NT2/D1 (cell line): ENCODE measurements at regions not wholly inside any gene's neighbourhood (a gene's known extent, or its start where the extent isn't known, plus 50 kb on each side); places are given as distances from the start of the nearest gene placed in this dataset.

Source experiments
- DNase-seq: peaks from one replicate; pipeline ENCODE4 v3.0.0-alpha.2; 2011; ENCODE audit warnings: low read depth, low spot score
- H3K27me3 ChIP-seq: 2 replicates; pipeline ENCODE4 v1.6.0; 2011; ENCODE audit warnings: mild to moderate bottlenecking; ENCODE audit not compliant: insufficient read length, insufficient read depth
- H3K36me3 ChIP-seq: 2 replicates; pipeline ENCODE4 v1.6.1; 2011; ENCODE audit warnings: mild to moderate bottlenecking, low read length, mixed read lengths; ENCODE audit not compliant: insufficient read depth, insufficient read length
- H3K4me1 ChIP-seq: 2 replicates; pipeline ENCODE4 v1.5.1; 2011; ENCODE audit not compliant: insufficient read depth, insufficient read length
- H3K4me3 ChIP-seq: 2 replicates; pipeline ENCODE4 v1.5.1; 2011; ENCODE audit warnings: low read depth; ENCODE audit not compliant: insufficient read length
- H3K9ac ChIP-seq: 2 replicates; pipeline ENCODE4 v1.6.0; 2011; ENCODE audit warnings: low read depth; ENCODE audit not compliant: insufficient read length
- H3K9me3 ChIP-seq: 2 replicates; pipeline ENCODE4 v1.5.1; 2011; ENCODE audit warnings: mild to moderate bottlenecking, low read length; ENCODE audit not compliant: insufficient read depth
- SUZ12 ChIP-seq: IDR thresholded peaks from 2 replicates; pipeline ENCODE4 v1.6.1; 2011; ENCODE audit not compliant: insufficient read length, insufficient read depth; ENCODE audit errors: extremely low read depth
- YY1 ChIP-seq: IDR thresholded peaks from 2 replicates; pipeline ENCODE4 v1.6.1; 2011; ENCODE audit not compliant: insufficient read length, insufficient read depth
- ZNF274 ChIP-seq: IDR thresholded peaks from 2 replicates; pipeline ENCODE4 v1.6.1; 2011; ENCODE audit warnings: mild to moderate bottlenecking, low read depth, low read length

DNA sequence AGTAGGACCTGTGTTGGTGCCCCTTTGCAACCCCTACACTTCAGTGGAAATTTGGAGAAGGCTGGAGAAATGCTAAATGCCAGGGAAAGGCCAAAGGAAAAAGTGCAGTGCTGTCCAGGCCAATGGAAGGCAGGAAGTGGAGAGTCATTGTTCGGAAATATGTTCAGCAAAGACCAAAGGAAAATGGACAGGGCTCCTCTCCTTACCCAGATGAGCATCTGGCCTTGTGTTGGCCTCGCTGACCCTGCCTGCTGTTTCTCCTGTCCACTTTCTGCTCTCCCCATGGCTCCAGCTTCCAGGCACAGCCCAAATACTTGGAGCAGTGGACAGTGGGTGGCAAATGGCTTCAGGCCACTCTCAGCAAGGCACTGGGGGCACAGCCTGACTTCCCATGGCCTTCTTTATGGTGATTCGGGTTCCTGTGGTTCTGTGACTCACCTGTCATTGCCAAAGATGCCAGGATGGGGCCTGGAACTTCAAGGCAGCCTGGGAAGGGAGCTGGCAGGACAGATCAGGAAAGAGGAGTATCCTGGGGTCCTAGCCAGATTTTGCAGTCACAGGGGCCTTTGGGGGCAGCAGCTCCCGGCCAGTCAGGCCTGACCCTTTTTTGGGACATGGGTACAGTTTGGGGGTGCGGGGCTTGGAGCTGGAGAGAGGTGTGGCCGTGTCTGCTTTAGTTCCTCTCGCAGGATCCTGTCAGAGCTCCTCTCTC, 190.9 kb upstream of the SLC24A3 start:
- no peaks in the 10 kb centered on the region for H3K27me3 ChIP-seq
- H3K9ac ChIP-seq = no peak overlapping the region
- DNase-seq = no peak
- no peaks in the 10 kb centered on the region; the same call in 1 of the 2 replicates for H3K9me3 ChIP-seq
- TF ChIP-seq ZNF274 (no peak), YY1 (no peak), SUZ12 (no peak)
- no peak overlapping the region for H3K4me3 ChIP-seq
- H3K36me3 ChIP-seq = no peaks in the 10 kb centered on the region
- H3K4me1 ChIP-seq = peaks cover 2% of the 10 kb centered on the region

DNA sequence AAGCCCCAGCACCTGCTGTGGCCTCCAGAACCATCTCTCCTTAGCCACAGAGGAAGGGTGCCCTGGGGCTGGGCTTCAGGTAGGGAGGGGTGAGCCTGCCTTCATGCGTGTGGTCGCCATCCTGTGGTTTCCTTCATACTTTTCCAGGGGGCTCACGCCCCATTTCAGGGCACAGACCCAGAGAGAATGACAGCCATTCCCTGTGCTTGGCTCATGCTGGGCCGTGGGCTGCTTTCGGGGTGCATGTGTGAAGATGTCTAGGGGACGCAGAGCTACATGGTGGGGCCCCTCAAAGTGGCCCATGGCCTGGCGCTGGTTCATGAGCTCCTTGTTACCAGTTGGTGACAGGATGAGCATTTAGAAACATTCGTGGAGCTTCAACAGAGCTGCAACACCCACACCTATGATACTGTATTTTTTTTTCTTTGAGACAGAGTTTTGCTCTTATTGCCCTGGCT, 190.3 kb upstream of the SLC24A3 start:
- Histone ChIP-seq H3K4me1 (peaks cover 2% of the 10 kb centered on the region), H3K4me3 (no peak overlapping the region), H3K36me3 (no peaks in the 10 kb centered on the region), H3K27me3 (no peaks in the 10 kb centered on the region), H3K9me3 (no peaks in the 10 kb centered on the region; the same call in 1 of the 2 replicates), H3K9ac (no peak overlapping the region)
- no peak for TF ChIP-seq YY1
- no peak for TF ChIP-seq SUZ12
- no peak for TF ChIP-seq ZNF274
- no peak for DNase-seq

DNA sequence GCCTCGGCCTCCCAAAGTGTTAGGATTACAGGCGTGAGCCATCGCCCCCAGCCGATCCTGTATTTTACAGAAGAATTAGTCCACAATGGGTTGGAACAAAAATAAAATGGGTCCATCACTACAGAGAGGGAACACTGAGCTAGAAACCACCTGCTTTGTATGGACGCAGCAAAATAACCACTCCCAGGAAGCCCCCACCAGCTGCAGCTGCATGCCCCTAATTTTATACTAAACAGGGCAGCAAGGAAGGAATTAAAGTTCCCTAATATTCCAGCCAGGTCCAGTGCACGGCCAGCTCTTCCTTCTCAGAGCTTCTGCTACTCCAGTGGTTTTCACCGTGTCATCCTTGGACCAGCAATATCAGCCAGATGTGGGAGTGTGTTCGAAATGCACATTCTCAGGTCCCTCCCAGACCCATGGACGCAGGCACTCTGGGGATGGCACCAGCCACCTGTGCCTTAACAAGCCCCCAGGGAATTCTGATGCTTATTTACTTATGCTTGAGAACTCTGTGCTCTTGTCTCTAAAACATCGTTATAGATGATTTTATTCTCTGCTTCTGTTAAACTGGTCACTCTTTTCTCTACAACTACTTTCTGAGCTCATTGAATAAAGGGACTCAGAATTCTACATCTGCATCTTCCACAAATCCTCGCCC, 189.5 kb upstream of the SLC24A3 start:
- Histone ChIP-seq H3K4me3 (no peak overlapping the region), H3K9ac (no peak overlapping the region), H3K9me3 (no peaks in the 10 kb centered on the region; the same call in 1 of the 2 replicates), H3K4me1 (peaks cover 2% of the 10 kb centered on the region), H3K36me3 (no peaks in the 10 kb centered on the region), H3K27me3 (no peaks in the 10 kb centered on the region)
- no peak for DNase-seq
- TF ChIP-seq YY1 (no peak), SUZ12 (no peak), ZNF274 (no peak)

DNA sequence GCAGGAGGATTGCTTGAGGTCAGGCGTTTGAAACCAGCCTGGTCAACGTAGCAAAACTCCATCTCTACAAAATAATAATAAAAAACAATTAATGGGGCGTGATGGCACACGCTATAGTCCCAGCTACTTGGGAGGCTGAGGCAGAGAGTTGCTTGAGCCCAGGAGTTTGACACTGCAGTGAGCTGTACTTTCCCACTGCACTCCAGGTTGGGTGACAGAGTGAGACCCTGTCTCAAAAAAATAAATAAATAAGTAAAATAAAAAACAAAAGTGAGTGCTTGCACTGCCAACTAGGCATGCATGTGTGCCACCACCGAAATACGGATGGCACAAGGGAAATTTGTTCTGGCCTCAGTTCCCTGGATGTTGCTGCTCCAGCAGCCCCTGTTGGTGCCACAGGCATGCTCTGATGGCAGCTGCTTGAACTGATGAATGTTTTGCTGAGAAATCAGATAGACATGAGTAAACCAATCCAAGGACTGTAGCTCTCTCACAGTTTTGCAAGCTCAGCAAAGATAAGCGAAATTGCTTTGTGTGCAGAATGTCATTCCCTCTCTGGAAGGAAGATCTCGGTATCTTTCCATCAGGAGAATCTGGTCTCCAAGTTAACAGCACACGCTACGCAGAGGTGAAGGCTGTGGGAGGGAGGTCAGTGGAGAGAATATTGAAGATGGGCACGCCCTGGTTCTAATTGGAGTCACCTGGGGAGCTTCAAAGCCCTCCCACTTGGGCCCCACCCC, 188.0 kb upstream of the SLC24A3 start:
- Histone ChIP-seq H3K4me1 (no peaks in the 10 kb centered on the region), H3K9ac (no peak overlapping the region), H3K9me3 (no peaks in the 10 kb centered on the region; the same call in 1 of the 2 replicates), H3K4me3 (no peak overlapping the region), H3K27me3 (no peaks in the 10 kb centered on the region), H3K36me3 (no peaks in the 10 kb centered on the region)
- TF ChIP-seq YY1 = no peak
- TF ChIP-seq SUZ12 = no peak
- no peak for TF ChIP-seq ZNF274
- no peak for DNase-seq

DNA sequence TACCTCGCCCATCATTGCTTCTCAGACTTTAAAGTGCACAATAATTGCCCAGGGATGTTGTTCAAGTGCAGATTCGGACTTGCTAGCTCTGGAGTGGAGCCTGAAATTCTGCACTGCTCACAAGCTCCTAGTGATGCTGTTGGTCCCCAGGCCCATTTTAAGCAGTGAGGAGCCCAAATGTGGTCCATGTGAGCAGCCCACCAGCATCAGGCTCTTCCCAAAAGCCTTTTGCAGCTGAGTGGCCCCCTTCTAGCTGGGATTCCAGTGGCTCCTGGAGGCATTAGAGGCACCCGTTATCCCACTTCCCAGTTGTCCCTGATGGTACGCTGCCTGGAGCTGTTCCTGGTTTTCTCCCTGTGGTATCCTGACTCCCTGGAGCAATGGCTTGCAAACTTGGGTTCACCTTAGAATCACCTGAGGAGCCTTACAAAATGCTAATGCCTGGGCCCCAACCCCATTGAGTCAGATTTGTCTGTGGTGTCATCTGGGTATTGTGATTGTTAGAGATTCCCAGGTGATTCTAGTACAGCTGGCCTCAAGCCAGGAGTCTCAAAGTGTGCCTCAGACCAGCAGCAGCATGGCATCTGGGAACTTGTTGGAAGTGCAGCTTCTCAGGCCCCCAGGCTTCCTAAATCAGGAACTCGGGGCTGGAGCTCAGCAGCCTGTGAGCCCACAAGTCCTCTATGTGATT, 186.9 kb upstream of the SLC24A3 start:
- TF ChIP-seq YY1 (no peak), ZNF274 (no peak), SUZ12 (no peak)
- Histone ChIP-seq H3K4me3 (no peak overlapping the region), H3K9ac (no peak overlapping the region), H3K9me3 (no peaks in the 10 kb centered on the region; the same call in 1 of the 2 replicates), H3K36me3 (no peaks in the 10 kb centered on the region), H3K27me3 (no peaks in the 10 kb centered on the region), H3K4me1 (no peaks in the 10 kb centered on the region)
- DNase-seq = no peak

DNA sequence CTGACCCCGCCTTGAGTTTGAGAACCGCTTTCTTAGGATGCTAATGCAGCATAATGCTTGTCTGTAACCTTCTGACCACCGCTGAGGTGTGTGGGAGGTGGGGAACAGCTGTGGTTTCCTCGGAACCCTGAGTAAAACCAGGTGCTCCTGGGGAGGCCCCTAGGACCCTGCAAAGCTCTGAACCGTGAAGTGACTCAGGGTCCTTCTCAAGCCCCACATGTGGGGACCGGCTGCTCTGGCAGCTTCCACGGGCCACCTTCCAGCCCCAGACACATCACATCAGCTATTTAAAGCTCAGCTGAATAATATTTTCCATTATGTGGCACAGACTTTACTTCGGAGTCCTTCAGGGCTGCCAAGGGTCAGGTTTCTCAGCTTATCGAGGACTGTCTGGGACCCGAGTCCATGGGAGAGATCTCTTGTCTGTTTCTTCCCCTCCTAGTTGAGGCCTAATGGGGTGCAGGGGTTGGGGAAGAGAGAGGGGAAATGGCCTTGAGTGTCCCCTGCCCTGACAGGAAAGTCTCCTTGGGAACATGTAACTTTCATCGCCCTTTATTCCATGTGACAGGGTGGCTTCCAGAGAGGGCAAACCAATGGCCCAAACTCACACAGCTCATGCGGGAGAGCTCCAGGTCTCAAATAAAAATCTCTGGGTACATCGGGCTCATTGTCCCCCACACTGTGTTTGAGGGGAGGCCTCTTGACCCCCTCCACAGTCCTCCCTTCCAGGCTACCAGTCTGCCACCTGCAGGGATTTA, 186.1 kb upstream of the SLC24A3 start:
- no peaks in the 10 kb centered on the region for H3K4me1 ChIP-seq
- no peaks in the 10 kb centered on the region for H3K36me3 ChIP-seq
- H3K9ac ChIP-seq = no peak overlapping the region
- no peaks in the 10 kb centered on the region for H3K9me3 ChIP-seq
- no peak for TF ChIP-seq YY1
- no peak for TF ChIP-seq SUZ12
- TF ChIP-seq ZNF274 = no peak
- no peak for DNase-seq
- no peaks in the 10 kb centered on the region for H3K27me3 ChIP-seq
- no peak overlapping the region for H3K4me3 ChIP-seq
